ENCODE measurements at regions not wholly inside any gene's neighbourhood (a gene's known extent, or its start where the extent isn't known, plus 50 kb on each side); places are given as distances from the start of the nearest gene placed in this dataset.

- no peaks in the 10 kb centered on the region for H3K36me3 Mint-ChIP-seq (ENCODE audit: low read depth, unreplicated experiment)
- H3K27me3 ChIP-seq (ENCODE audit: insufficient read depth, low read length) = no peaks in the 10 kb centered on the region
- H3K27me3 Mint-ChIP-seq (ENCODE audit: low read depth, unreplicated experiment) = peaks cover 2% of the 10 kb centered on the region
- no peak overlapping the region for H2AFZ ChIP-seq (ENCODE audit: low read depth, low read length)
- no peak overlapping the region for H3K27ac ChIP-seq (ENCODE audit: low read depth, low read length)
- no peaks in the 10 kb centered on the region for H4K20me1 ChIP-seq (ENCODE audit: insufficient read depth, low read length)
- no peaks in the 10 kb centered on the region for H3K9me3 ChIP-seq (ENCODE audit: insufficient read depth, low read depth, low read length)
- peaks cover 5% of the 10 kb centered on the region for H3K4me1 ChIP-seq (ENCODE audit: insufficient read depth, low read length)
- peaks cover 13% of the 10 kb centered on the region for H3K4me1 Mint-ChIP-seq (ENCODE audit: low read depth, unreplicated experiment)
- H3K9me3 Mint-ChIP-seq (ENCODE audit: unreplicated experiment) = no peaks in the 10 kb centered on the region
- H3K79me2 ChIP-seq (ENCODE audit: insufficient read depth, low read length) = no peaks in the 10 kb centered on the region
- no peak overlapping the region for H3K4me2 ChIP-seq (ENCODE audit: low read length)
- no peak overlapping the region for H3K27ac Mint-ChIP-seq (ENCODE audit: unreplicated experiment)
- H3K4me3 Mint-ChIP-seq (ENCODE audit: unreplicated experiment) = no peak overlapping the region
- FAIRE-seq = no peak
- H3K36me3 ChIP-seq (ENCODE audit: insufficient read depth, low read length) = no peaks in the 10 kb centered on the region
- DNase-seq (ENCODE audit: low read depth) = no peak
- TF ChIP-seq EZH2 (IDR thresholded peaks at IDR 0.05; ENCODE audit: insufficient read depth, low read length) = no peak
- TF ChIP-seq, protein P1, sequence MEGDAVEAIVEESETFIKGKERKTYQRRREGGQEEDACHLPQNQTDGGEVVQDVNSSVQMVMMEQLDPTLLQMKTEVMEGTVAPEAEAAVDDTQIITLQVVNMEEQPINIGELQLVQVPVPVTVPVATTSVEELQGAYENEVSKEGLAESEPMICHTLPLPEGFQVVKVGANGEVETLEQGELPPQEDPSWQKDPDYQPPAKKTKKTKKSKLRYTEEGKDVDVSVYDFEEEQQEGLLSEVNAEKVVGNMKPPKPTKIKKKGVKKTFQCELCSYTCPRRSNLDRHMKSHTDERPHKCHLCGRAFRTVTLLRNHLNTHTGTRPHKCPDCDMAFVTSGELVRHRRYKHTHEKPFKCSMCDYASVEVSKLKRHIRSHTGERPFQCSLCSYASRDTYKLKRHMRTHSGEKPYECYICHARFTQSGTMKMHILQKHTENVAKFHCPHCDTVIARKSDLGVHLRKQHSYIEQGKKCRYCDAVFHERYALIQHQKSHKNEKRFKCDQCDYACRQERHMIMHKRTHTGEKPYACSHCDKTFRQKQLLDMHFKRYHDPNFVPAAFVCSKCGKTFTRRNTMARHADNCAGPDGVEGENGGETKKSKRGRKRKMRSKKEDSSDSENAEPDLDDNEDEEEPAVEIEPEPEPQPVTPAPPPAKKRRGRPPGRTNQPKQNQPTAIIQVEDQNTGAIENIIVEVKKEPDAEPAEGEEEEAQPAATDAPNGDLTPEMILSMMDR (IDR thresholded peaks at IDR 0.05; ENCODE audit: insufficient read depth, low read depth, low read length) = no peak
- H3K9ac ChIP-seq (ENCODE audit: low read length) = no peak overlapping the region
- H3K4me3 ChIP-seq (ENCODE audit: insufficient read depth, low read depth, low read length) = no peak overlapping the region
Observed at GRCh38 chr2:217647226-217647625, 355.6 kb downstream of the TNS1 start.

- peaks cover 5% of the 10 kb centered on the region for H3K4me1 ChIP-seq (ENCODE audit: insufficient read depth, low read length)
- H4K20me1 ChIP-seq (ENCODE audit: insufficient read depth, low read length) = no peaks in the 10 kb centered on the region
- no peak overlapping the region for H3K4me2 ChIP-seq (ENCODE audit: low read length)
- H3K27me3 Mint-ChIP-seq (ENCODE audit: low read depth, unreplicated experiment) = peaks cover 4% of the 10 kb centered on the region
- H3K4me1 Mint-ChIP-seq (ENCODE audit: low read depth, unreplicated experiment) = peaks cover 12% of the 10 kb centered on the region
- DNase-seq (ENCODE audit: low read depth) (no peak), FAIRE-seq (peak; percentile 37)
- no peaks in the 10 kb centered on the region for H3K79me2 ChIP-seq (ENCODE audit: insufficient read depth, low read length)
- no peak overlapping the region for H3K4me3 Mint-ChIP-seq (ENCODE audit: unreplicated experiment)
- H3K36me3 ChIP-seq (ENCODE audit: insufficient read depth, low read length) = no peaks in the 10 kb centered on the region
- no peak overlapping the region for H3K27ac ChIP-seq (ENCODE audit: low read depth, low read length)
- H3K9ac ChIP-seq (ENCODE audit: low read length) = no peak overlapping the region
- H2AFZ ChIP-seq (ENCODE audit: low read depth, low read length) = no peak overlapping the region
- H3K9me3 ChIP-seq (ENCODE audit: insufficient read depth, low read depth, low read length) = no peaks in the 10 kb centered on the region
- no peaks in the 10 kb centered on the region for H3K27me3 ChIP-seq (ENCODE audit: insufficient read depth, low read length)
- no peaks in the 10 kb centered on the region for H3K36me3 Mint-ChIP-seq (ENCODE audit: low read depth, unreplicated experiment)
- no peak overlapping the region for H3K4me3 ChIP-seq (ENCODE audit: insufficient read depth, low read depth, low read length)
- no peak for TF ChIP-seq EZH2 (IDR thresholded peaks at IDR 0.05; ENCODE audit: insufficient read depth, low read length)
- TF ChIP-seq, protein P1 (IDR thresholded peaks at IDR 0.05; ENCODE audit: insufficient read depth, low read depth, low read length) = no peak
- H3K9me3 Mint-ChIP-seq (ENCODE audit: unreplicated experiment) = no peaks in the 10 kb centered on the region
- H3K27ac Mint-ChIP-seq (ENCODE audit: unreplicated experiment) = no peak overlapping the region
Observed at GRCh38 chr2:217645896-217646295, 356.9 kb downstream of the TNS1 start.

DNA sequence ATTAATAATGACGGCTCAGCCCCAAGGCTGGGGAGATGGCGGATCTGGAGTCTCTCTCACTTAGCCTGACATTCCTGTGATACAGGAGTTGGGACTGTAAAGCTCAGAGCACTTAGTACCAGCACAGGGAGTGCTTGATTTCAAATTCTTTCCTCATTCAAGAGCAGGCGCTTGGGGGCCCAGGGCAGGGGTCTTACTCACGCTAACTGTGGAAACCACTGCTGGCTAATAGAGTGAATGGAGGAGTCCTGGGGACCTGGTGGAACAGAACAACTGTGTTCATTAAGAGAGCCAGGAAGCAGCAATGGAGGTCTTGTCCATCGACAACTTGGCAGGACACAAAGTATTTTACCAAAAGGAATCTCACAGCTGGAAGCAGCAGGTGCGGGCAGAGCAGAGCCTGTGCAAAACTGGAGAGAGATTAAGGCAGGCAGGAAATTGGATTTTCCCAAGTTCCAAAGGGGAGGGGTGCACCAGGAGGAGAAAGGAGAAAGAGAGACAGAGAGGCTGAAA is 358.9 kb downstream of the TNS1 start:
- H3K4me1 ChIP-seq (ENCODE audit: insufficient read depth, low read length) = peaks cover 5% of the 10 kb centered on the region
- no peaks in the 10 kb centered on the region for H3K9me3 Mint-ChIP-seq (ENCODE audit: unreplicated experiment)
- FAIRE-seq (no peak), DNase-seq (ENCODE audit: low read depth) (no peak)
- H3K36me3 ChIP-seq (ENCODE audit: insufficient read depth, low read length) = no peaks in the 10 kb centered on the region
- H4K20me1 ChIP-seq (ENCODE audit: insufficient read depth, low read length) = no peaks in the 10 kb centered on the region
- H3K27ac ChIP-seq (ENCODE audit: low read depth, low read length) = no peak overlapping the region
- peaks cover 4% of the 10 kb centered on the region for H3K4me1 Mint-ChIP-seq (ENCODE audit: low read depth, unreplicated experiment)
- H3K79me2 ChIP-seq (ENCODE audit: insufficient read depth, low read length) = no peaks in the 10 kb centered on the region
- H3K27me3 Mint-ChIP-seq (ENCODE audit: low read depth, unreplicated experiment) = peaks cover 2% of the 10 kb centered on the region
- no peak overlapping the region for H2AFZ ChIP-seq (ENCODE audit: low read depth, low read length)
- TF ChIP-seq EZH2 (IDR thresholded peaks at IDR 0.05; ENCODE audit: insufficient read depth, low read length) = no peak
- TF ChIP-seq, protein P1 (IDR thresholded peaks at IDR 0.05; ENCODE audit: insufficient read depth, low read depth, low read length) = no peak
- no peak overlapping the region for H3K4me3 Mint-ChIP-seq (ENCODE audit: unreplicated experiment)
- no peaks in the 10 kb centered on the region for H3K36me3 Mint-ChIP-seq (ENCODE audit: low read depth, unreplicated experiment)
- H3K9ac ChIP-seq (ENCODE audit: low read length) = no peak overlapping the region
- no peak overlapping the region for H3K4me2 ChIP-seq (ENCODE audit: low read length)
- no peaks in the 10 kb centered on the region for H3K27me3 ChIP-seq (ENCODE audit: insufficient read depth, low read length)
- H3K27ac Mint-ChIP-seq (ENCODE audit: unreplicated experiment) = no peak overlapping the region
- no peak overlapping the region for H3K4me3 ChIP-seq (ENCODE audit: insufficient read depth, low read depth, low read length)
- H3K9me3 ChIP-seq (ENCODE audit: insufficient read depth, low read depth, low read length) = no peaks in the 10 kb centered on the region
